Osteoblast (primary cell): ENCODE measurements at regions not wholly inside any gene's neighbourhood (a gene's known extent, or its start where the extent isn't known, plus 50 kb on each side); places are given as distances from the start of the nearest gene placed in this dataset.

Experiments
- DNase-seq: peaks from one replicate; pipeline ENCODE4 v3.0.0; 2011; ENCODE audit warnings: low spot score, mixed read lengths; ENCODE audit not compliant: insufficient read length; ENCODE audit errors: missing footprints
- H2AFZ ChIP-seq: 2 replicates; pipeline ENCODE4 v1.6.0; 2011; ENCODE audit warnings: mild to moderate bottlenecking, low read length
- H3K27ac ChIP-seq: 2 replicates; pipeline ENCODE4 v1.5.1; 2011; ENCODE audit warnings: mild to moderate bottlenecking, low read depth, low read length, moderate library complexity
- H3K27me3 ChIP-seq: 2 replicates; pipeline ENCODE4 v1.6.0; 2012; ENCODE audit warnings: mild to moderate bottlenecking, control low read depth, inconsistent platforms, low read length, moderate library complexity; ENCODE audit not compliant: insufficient read depth
- H3K36me3 ChIP-seq: 2 replicates; pipeline ENCODE4 v1.5.1; 2011; ENCODE audit warnings: mild to moderate bottlenecking, low read length, control low read depth, moderate library complexity; ENCODE audit not compliant: insufficient read depth
- H3K4me1 ChIP-seq: 2 replicates; pipeline ENCODE4 v1.5.1; 2011; ENCODE audit warnings: mild to moderate bottlenecking, low read length, control low read depth, moderate library complexity; ENCODE audit not compliant: insufficient read depth
- H3K4me2 ChIP-seq: 2 replicates; pipeline ENCODE4 v1.6.0; 2011; ENCODE audit warnings: mild to moderate bottlenecking, low read length; ENCODE audit not compliant: insufficient read depth
- H3K4me3 ChIP-seq: fragments of 200-600 bp; sonication (generic); 3 replicates; pipeline ENCODE4 v1.5.1; 2012; ENCODE audit warnings: mild to moderate bottlenecking, low read length, inconsistent platforms; ENCODE audit not compliant: insufficient read depth
- H3K79me2 ChIP-seq: 2 replicates; pipeline ENCODE4 v1.6.0; 2012; ENCODE audit warnings: mild to moderate bottlenecking, low read length, control low read depth, inconsistent platforms; ENCODE audit not compliant: insufficient read depth
- H3K9me3 ChIP-seq: 2 replicates; pipeline ENCODE4 v1.5.1; 2011; ENCODE audit warnings: low read depth, low read length, control low read depth
- H4K20me1 ChIP-seq: 2 replicates; pipeline ENCODE4 v1.6.0; 2012; ENCODE audit warnings: mild to moderate bottlenecking, low read length, control low read depth; ENCODE audit not compliant: insufficient read depth
- TF ChIP-seq, protein P1 (sequence below): IDR thresholded peaks from 2 replicates; pipeline ENCODE4 v1.5.1; 2011; ENCODE audit warnings: mild to moderate bottlenecking, low read depth, low read length, moderate library complexity; ENCODE audit errors: extremely low read depth

DNA sequence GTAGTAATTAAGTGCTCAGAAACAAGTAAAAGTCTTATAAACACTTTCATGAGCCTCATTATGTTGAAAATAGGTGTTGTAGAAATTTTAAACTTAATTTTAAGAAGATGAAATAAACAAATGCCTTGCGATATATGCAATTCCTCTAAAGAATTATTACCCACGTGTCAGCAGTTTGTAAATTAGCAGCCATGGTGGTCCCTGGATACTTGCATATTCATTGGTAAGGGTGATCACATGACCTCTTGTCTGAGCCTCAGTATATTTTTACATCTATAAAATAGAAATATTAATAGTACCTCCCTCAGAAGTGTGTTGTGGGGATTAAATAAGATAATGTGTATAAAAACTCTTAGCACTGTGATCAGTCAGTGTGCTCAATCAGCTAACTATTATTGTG is 141.5 kb upstream of the SVIL start:
- Histone ChIP-seq H3K4me2 (no peak overlapping the region), H2AFZ (no peak overlapping the region), H3K27ac (no peak overlapping the region), H3K36me3 (no peaks in the 10 kb centered on the region), H3K4me1 (no peaks in the 10 kb centered on the region), H4K20me1 (no peaks in the 10 kb centered on the region), H3K9me3 (no peaks in the 10 kb centered on the region), H3K4me3 (no peak overlapping the region), H3K79me2 (no peaks in the 10 kb centered on the region), H3K27me3 (peaks cover 4% of the 10 kb centered on the region)
- no peak for DNase-seq
- TF ChIP-seq, protein P1, sequence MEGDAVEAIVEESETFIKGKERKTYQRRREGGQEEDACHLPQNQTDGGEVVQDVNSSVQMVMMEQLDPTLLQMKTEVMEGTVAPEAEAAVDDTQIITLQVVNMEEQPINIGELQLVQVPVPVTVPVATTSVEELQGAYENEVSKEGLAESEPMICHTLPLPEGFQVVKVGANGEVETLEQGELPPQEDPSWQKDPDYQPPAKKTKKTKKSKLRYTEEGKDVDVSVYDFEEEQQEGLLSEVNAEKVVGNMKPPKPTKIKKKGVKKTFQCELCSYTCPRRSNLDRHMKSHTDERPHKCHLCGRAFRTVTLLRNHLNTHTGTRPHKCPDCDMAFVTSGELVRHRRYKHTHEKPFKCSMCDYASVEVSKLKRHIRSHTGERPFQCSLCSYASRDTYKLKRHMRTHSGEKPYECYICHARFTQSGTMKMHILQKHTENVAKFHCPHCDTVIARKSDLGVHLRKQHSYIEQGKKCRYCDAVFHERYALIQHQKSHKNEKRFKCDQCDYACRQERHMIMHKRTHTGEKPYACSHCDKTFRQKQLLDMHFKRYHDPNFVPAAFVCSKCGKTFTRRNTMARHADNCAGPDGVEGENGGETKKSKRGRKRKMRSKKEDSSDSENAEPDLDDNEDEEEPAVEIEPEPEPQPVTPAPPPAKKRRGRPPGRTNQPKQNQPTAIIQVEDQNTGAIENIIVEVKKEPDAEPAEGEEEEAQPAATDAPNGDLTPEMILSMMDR = no peak

DNA sequence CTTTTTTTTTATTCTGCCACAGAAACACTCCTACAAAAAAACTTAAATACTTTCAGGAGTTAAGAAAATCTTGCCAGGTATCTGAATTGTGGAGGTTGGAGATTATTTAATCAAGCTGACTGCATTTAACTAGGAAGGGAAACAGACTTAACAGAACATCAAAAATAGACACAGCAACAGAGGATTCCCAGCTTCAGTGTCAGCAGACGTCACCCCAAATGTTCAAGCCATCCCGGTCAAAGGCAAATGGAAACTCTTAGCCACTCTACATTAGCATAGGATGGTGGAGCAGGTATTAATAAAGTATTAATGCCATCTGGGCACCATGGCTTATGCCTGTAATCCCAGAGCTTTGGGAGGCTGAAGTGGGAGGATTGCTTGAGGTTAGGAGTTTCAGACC is 139.7 kb upstream of the SVIL start:
- TF ChIP-seq, protein P1 = no peak
- Histone ChIP-seq H3K36me3 (no peaks in the 10 kb centered on the region), H3K4me2 (no peak overlapping the region), H3K9me3 (no peaks in the 10 kb centered on the region), H3K79me2 (no peaks in the 10 kb centered on the region), H3K4me3 (no peak overlapping the region), H3K27me3 (peaks cover 9% of the 10 kb centered on the region), H4K20me1 (no peaks in the 10 kb centered on the region), H2AFZ (no peak overlapping the region), H3K4me1 (no peaks in the 10 kb centered on the region), H3K27ac (no peak overlapping the region)
- DNase-seq = no peak

DNA sequence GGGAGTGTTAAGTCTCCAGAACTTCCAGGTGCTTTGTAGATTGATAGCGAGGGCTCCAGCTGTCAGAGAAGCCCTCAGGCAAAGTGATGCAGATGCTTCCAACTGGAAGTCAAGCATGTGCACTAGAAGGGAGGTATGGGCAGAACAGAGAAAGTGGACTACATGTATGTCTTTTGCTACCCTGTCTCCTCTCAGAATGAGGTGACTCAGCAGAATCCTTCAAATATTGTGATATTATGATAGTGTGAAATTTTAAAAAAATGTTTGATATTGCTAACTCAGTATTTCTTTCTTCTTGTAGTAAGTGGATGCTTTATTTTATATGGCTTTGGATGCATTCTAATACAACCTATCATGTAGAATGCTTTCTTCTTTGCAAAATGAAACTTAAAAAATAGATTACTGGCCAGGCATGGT is 138.9 kb upstream of the SVIL start:
- Histone ChIP-seq H4K20me1 (no peaks in the 10 kb centered on the region), H3K4me3 (no peak overlapping the region), H3K4me1 (no peaks in the 10 kb centered on the region), H3K4me2 (no peak overlapping the region), H3K27ac (no peak overlapping the region), H3K27me3 (peaks cover 9% of the 10 kb centered on the region), H3K79me2 (no peaks in the 10 kb centered on the region), H3K36me3 (no peaks in the 10 kb centered on the region), H2AFZ (no peak overlapping the region), H3K9me3 (no peaks in the 10 kb centered on the region)
- TF ChIP-seq, protein P1 = no peak
- no peak for DNase-seq

DNA sequence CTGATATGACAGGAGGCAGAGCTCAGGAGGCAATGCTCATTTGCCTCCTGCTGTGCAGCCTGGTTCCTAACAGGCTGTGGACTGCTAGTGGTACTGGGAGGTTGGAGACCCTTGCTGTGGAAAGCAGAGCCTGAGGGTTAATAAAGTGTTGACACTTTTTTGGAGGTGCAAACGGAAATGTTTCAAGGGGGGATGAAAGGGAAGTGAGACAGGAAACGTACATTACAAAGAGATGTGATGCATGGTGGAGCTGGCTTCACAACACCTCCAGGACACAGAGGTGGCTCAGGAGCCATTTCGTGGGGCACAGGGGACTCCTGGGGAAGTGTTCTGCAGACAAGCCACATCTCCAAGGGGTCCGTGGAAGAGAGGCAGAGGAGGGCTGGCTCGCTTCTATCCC is 137.6 kb upstream of the SVIL start:
- Histone ChIP-seq H3K4me1 (no peaks in the 10 kb centered on the region), H3K79me2 (no peaks in the 10 kb centered on the region), H2AFZ (no peak overlapping the region), H3K36me3 (no peaks in the 10 kb centered on the region), H4K20me1 (no peaks in the 10 kb centered on the region), H3K4me3 (no peak overlapping the region), H3K27me3 (peaks cover 14% of the 10 kb centered on the region), H3K4me2 (no peak overlapping the region), H3K9me3 (no peaks in the 10 kb centered on the region), H3K27ac (no peak overlapping the region)
- TF ChIP-seq, protein P1 = no peak
- no peak for DNase-seq
